IMR-90 (cell line): ENCODE measurements at regions not wholly inside any gene's neighbourhood (a gene's known extent, or its start where the extent isn't known, plus 50 kb on each side); places are given as distances from the start of the nearest gene placed in this dataset.

ENCODE experiments used
- ATAC-seq: fragments of 200-7000 bp; cut with Tn5 transposase; 2 replicates; pipeline ENCODE4 v1.9.1; 2020; ENCODE audit warnings: low read depth, mild to moderate bottlenecking, moderate library complexity
- BruUV-seq: library from RNA; stranded (reverse); fragments of 400-500 nt; replicated peaks from 2 replicates; lab custom pipeline; 2021; lab: Mats Ljungman, UMichigan
- CTCF ChIA-PET: fragments of 300-600 bp; formaldehyde crosslinking; extraction: SDS; loops from one replicate; lab custom pipeline; 2021; ENCODE audit warnings: antibody characterized with exemption; lab: Yijun Ruan, JAX
- POLR2A ChIA-PET: fragments of 300-600 bp; sonication (Branson Sonifier 250); formaldehyde crosslinking; loops from one replicate; lab custom pipeline; 2022; ENCODE audit warnings: antibody characterized with exemption; ENCODE audit not compliant: unreplicated experiment; lab: Charles Lee
- DNase-seq: peaks from one replicate; pipeline ENCODE4 v3.0.0; 2013
- H2AFZ ChIP-seq: replicated peaks from 2 replicates; pipeline ENCODE3; 2013; ENCODE audit warnings: low read length, mild to moderate bottlenecking; ENCODE audit not compliant: poor library complexity
- H2AK5ac ChIP-seq: 2 replicates; pipeline ENCODE4 v1.6.1; 2013; ENCODE audit warnings: low read depth, low read length, inconsistent platforms
- H2AK9ac ChIP-seq: replicated peaks from 2 replicates; pipeline ENCODE3; 2013; ENCODE audit warnings: mild to moderate bottlenecking, low read depth, low read length, moderate library complexity; ENCODE audit not compliant: poor library complexity
- H2BK120ac ChIP-seq: 2 replicates; pipeline ENCODE4 v1.6.1; 2013; ENCODE audit warnings: low read depth, low read length, inconsistent platforms
- H2BK15ac ChIP-seq: 3 replicates; pipeline ENCODE4 v1.6.1; 2013; ENCODE audit warnings: low read depth, low read length, inconsistent platforms
- H2BK20ac ChIP-seq: 2 replicates; pipeline ENCODE4 v1.6.1; 2013; ENCODE audit warnings: low read depth, mild to moderate bottlenecking, inconsistent platforms, low read length, moderate library complexity
- H2BK5ac ChIP-seq: 2 replicates; pipeline ENCODE4 v1.6.1; 2013; ENCODE audit warnings: mild to moderate bottlenecking, low read depth, low read length, inconsistent platforms; ENCODE audit not compliant: poor library complexity, severe bottlenecking
- H3K14ac ChIP-seq: replicated peaks from 2 replicates; pipeline ENCODE4 v1.6.1; 2013; ENCODE audit warnings: low read depth, low read length, inconsistent platforms
- H3K18ac ChIP-seq: 2 replicates; pipeline ENCODE4 v1.6.1; 2013; ENCODE audit warnings: low read depth, low read length, control low read depth
- H3K23ac ChIP-seq: 2 replicates; pipeline ENCODE4 v1.6.1; 2013; ENCODE audit warnings: low read depth, low read length, inconsistent platforms
- H3K27ac ChIP-seq: 2 replicates; pipeline ENCODE4 v1.5.1; 2013; ENCODE audit warnings: mild to moderate bottlenecking, control low read depth, low read length; ENCODE audit not compliant: insufficient read depth
- H3K27me3 ChIP-seq: 2 replicates; pipeline ENCODE4 v1.6.1; 2013; ENCODE audit warnings: low read length; ENCODE audit not compliant: control insufficient read depth, insufficient read depth
- H3K36me3 ChIP-seq: 2 replicates; pipeline ENCODE4 v1.6.1; 2013; ENCODE audit warnings: low read length, mixed read lengths; ENCODE audit not compliant: control insufficient read depth, insufficient read depth
- H3K4ac ChIP-seq: 2 replicates; pipeline ENCODE4 v1.6.1; 2013; ENCODE audit warnings: low read depth, low read length, inconsistent platforms
- H3K4me1 ChIP-seq: 2 replicates; pipeline ENCODE4 v1.6.1; 2013; ENCODE audit warnings: low read length, mixed read lengths; ENCODE audit not compliant: control insufficient read depth, insufficient read depth
- H3K4me2 ChIP-seq: 2 replicates; pipeline ENCODE4 v1.6.1; 2013; ENCODE audit warnings: low read depth, mild to moderate bottlenecking, control low read depth, low read length, moderate library complexity
- H3K4me3 ChIP-seq: 2 replicates; pipeline ENCODE4 v1.5.1; 2013; ENCODE audit warnings: low read depth, mild to moderate bottlenecking, control low read depth, low read length, moderate library complexity; ENCODE audit not compliant: insufficient read depth
- H3K56ac ChIP-seq: 2 replicates; pipeline ENCODE4 v1.6.1; 2013; ENCODE audit warnings: low read length, inconsistent platforms; ENCODE audit not compliant: insufficient read depth; ENCODE audit errors: extremely low read depth
- H3K79me1 ChIP-seq, 2 experiments: 2 replicates each; pipeline ENCODE4 v1.6.1; 2013; ENCODE audit warnings: low read length in 2 of 2, inconsistent platforms in 1 of 2, low read depth in 1 of 2
- H3K9ac ChIP-seq: 2 replicates; pipeline ENCODE4 v1.6.1; 2013; ENCODE audit warnings: low read depth, low read length, control low read depth
- H3K9me1 ChIP-seq: 2 replicates; pipeline ENCODE4 v1.6.1; 2013; ENCODE audit warnings: low read length, inconsistent platforms; ENCODE audit not compliant: insufficient read depth
- H3K9me3 ChIP-seq: 2 replicates; pipeline ENCODE4 v1.6.1; 2013; ENCODE audit warnings: low read length; ENCODE audit not compliant: control insufficient read depth, insufficient read depth
- H4K20me1 ChIP-seq: 2 replicates; pipeline ENCODE4 v1.6.1; 2013; ENCODE audit warnings: low read length, inconsistent platforms; ENCODE audit not compliant: insufficient read depth
- H4K5ac ChIP-seq: 2 replicates; pipeline ENCODE4 v1.6.1; 2013; ENCODE audit warnings: mild to moderate bottlenecking, low read depth, low read length, control low read depth
- H4K8ac ChIP-seq, 2 experiments: 2 replicates each; pipeline ENCODE4 v1.6.1; 2013; ENCODE audit warnings: low read depth in 2 of 2, low read length in 2 of 2, control low read depth in 1 of 2, inconsistent platforms in 1 of 2
- H4K91ac ChIP-seq: 2 replicates; pipeline ENCODE4 v1.6.1; 2013; ENCODE audit warnings: low read depth, low read length, inconsistent platforms; ENCODE audit not compliant: insufficient read depth
- BHLHE40 ChIP-seq: fragments of 150-350 bp; IDR thresholded peaks from 2 replicates; pipeline ENCODE4 v1.6.1; 2016; ENCODE audit warnings: mild to moderate bottlenecking, low read depth, low read length
- CEBPB ChIP-seq: IDR thresholded peaks from 2 replicates; pipeline ENCODE4 v1.6.1; 2012; ENCODE audit warnings: low read depth, low read length, improper control_type of control experiment
- FOS ChIP-seq: fragments of 150-350 bp; IDR thresholded peaks from 2 replicates; pipeline ENCODE4 v1.6.1; 2016; ENCODE audit warnings: low read depth, low read length
- MAFK ChIP-seq: IDR thresholded peaks from 2 replicates; pipeline ENCODE4 v1.6.1; 2012; ENCODE audit warnings: low read depth, low read length, improper control_type of control experiment
- MAZ ChIP-seq: IDR thresholded peaks from 2 replicates; pipeline ENCODE4 v1.6.1; 2012; ENCODE audit warnings: low read depth, mild to moderate bottlenecking, low read length, improper control_type of control experiment, moderate library complexity, borderline replicate concordance
- POLR2A ChIP-seq: IDR thresholded peaks from 2 replicates; pipeline ENCODE4 v1.6.1; 2012; ENCODE audit warnings: mild to moderate bottlenecking, low read depth, low read length
- RCOR1 ChIP-seq: IDR thresholded peaks from 2 replicates; pipeline ENCODE4 v1.6.1; 2012; ENCODE audit warnings: mild to moderate bottlenecking, low read length, improper control_type of control experiment; ENCODE audit not compliant: insufficient replicate concordance
- WGBS, 2 experiments: methylation state at CpG; one replicate each; pipeline versions ENCODE4 v1.1.5 to v1.1.7; 2013; ENCODE audit warnings: missing lambda C conversion rate in 2 of 2; ENCODE audit not compliant: insufficient read length in 1 of 2; ENCODE audit errors: extremely low coverage in 2 of 2; 5-methylcytosine and 5-hydroxymethylcytosine counted together
- dilution Hi-C: fragments of 300-500 bp; cut with HindIII; formaldehyde crosslinking; loops from one replicate; pipeline ENCODE4 v1.14.3; 2018; ENCODE audit warnings: low sequenced_read_pairs; ENCODE audit not compliant: unreplicated experiment
- in situ Hi-C: fragments of 300-500 bp; cut with MboI; formaldehyde crosslinking; loops from 3 replicates; pipeline ENCODE4 v1.14.3; 2019; ENCODE audit warnings: low sequenced_read_pairs, inconsistent platforms, mixed read lengths
- intact Hi-C: fragments of 100-400 bp; cut with micrococcal nuclease; formaldehyde crosslinking; loops from 2 replicates; pipeline ENCODE4 v1.10.0; 2022
- TF ChIP-seq, protein P1 (sequence below): conservative IDR thresholded peaks from 2 replicates; pipeline ENCODE4 v1.5.1; 2012; ENCODE audit warnings: mild to moderate bottlenecking, low read depth, low read length, improper control_type of control experiment
- TF ChIP-seq, protein P2 (sequence below): fragments of 150-350 bp; IDR thresholded peaks from 2 replicates; pipeline ENCODE4 v1.6.1; 2017; ENCODE audit warnings: mild to moderate bottlenecking, antibody characterized with exemption, low read length, low read depth

DNA sequence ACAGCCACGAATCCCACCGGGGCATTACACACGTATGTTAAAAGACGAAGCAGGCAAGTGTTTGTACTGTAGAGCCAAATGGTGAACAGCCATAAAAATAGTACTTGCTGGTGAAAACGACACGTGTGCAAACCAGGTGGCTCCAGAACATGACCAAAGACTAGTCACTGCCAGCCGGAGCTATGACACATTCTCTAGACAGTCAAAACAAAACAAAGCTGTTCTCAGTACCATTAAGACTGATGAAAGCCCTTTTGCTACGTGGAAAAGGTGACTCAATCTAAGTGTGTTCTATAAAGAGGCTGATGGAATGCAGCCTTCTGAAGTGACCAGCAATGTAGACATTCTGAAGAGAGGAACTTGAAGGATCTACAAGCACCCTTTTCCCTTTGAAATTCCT is 367.7 kb upstream of the NETO1 start:
- intact Hi-C loops (no loop called here), dilution Hi-C loops (no loop called here), in situ Hi-C loops (no loop called here)
- no peaks in the 10 kb centered on the region for H3K36me3 ChIP-seq
- H3K4me1 ChIP-seq = no peaks in the 10 kb centered on the region; the same call in 1 of the 2 replicates
- H3K4me3 ChIP-seq = no peak overlapping the region
- no peak overlapping the region for H3K27ac ChIP-seq
- ChIA-PET CTCF (interaction anchor here (0.9 to 1.1 kb wide), 2 partner anchors 8 to 11 kb away, joined by 3 read pairs; no protein-coding TSS in a partner anchor), POLR2A (no interaction called here)
- H2BK15ac ChIP-seq = peak overlapping the region; percentile 41; the same call in 1 of the 3 replicates
- peak overlapping the region; percentile 22; the same call in 1 of the 2 replicates for H4K5ac ChIP-seq
- DNase-seq (peak; percentile 97), ATAC-seq (peak; percentile 96)
- no TSS peak for BruUV-seq
- H3K4ac ChIP-seq = peak overlapping the region; percentile 54; the same call in 1 of the 2 replicates
- no peaks in the 10 kb centered on the region for H4K20me1 ChIP-seq
- no peak overlapping the region for H3K9ac ChIP-seq
- H3K9me1 ChIP-seq = no peaks in the 10 kb centered on the region; the same call in 1 of the 2 replicates
- peak overlapping the region; percentile 98 for H2BK5ac ChIP-seq
- H3K14ac ChIP-seq = no peak overlapping the region
- H3K79me1 ChIP-seq = no peaks in the 10 kb centered on the region
- peak overlapping the region; percentile 75 for H2BK120ac ChIP-seq
- peak overlapping the region; percentile 77; the same call in 1 of the 2 replicates for H3K18ac ChIP-seq
- no peak overlapping the region for H3K56ac ChIP-seq
- no peak overlapping the region; the same call in 1 of the 2 replicates for H3K4me2 ChIP-seq
- no peak overlapping the region for H4K91ac ChIP-seq
- TF ChIP-seq CEBPB (peak; percentile 74; the same call in 1 of the 2 replicates), BHLHE40 (peak; percentile 71), MAFK (0 out of 2 replicates have a peak, but pooled peaks have one; percentile 4), MAZ (no peak), FOS (peak; percentile 80), RCOR1 (peak; percentile 61), POLR2A (0 out of 2 replicates have a peak, but pooled peaks have one; percentile 25)
- TF ChIP-seq, protein P1, sequence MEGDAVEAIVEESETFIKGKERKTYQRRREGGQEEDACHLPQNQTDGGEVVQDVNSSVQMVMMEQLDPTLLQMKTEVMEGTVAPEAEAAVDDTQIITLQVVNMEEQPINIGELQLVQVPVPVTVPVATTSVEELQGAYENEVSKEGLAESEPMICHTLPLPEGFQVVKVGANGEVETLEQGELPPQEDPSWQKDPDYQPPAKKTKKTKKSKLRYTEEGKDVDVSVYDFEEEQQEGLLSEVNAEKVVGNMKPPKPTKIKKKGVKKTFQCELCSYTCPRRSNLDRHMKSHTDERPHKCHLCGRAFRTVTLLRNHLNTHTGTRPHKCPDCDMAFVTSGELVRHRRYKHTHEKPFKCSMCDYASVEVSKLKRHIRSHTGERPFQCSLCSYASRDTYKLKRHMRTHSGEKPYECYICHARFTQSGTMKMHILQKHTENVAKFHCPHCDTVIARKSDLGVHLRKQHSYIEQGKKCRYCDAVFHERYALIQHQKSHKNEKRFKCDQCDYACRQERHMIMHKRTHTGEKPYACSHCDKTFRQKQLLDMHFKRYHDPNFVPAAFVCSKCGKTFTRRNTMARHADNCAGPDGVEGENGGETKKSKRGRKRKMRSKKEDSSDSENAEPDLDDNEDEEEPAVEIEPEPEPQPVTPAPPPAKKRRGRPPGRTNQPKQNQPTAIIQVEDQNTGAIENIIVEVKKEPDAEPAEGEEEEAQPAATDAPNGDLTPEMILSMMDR = no peak
- TF ChIP-seq, protein P2, sequence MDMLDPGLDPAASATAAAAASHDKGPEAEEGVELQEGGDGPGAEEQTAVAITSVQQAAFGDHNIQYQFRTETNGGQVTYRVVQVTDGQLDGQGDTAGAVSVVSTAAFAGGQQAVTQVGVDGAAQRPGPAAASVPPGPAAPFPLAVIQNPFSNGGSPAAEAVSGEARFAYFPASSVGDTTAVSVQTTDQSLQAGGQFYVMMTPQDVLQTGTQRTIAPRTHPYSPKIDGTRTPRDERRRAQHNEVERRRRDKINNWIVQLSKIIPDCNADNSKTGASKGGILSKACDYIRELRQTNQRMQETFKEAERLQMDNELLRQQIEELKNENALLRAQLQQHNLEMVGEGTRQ = peak; percentile 86
- H2AK9ac ChIP-seq = no peak overlapping the region
- H2AFZ ChIP-seq = peak overlapping the region; percentile 3
- no peaks in the 10 kb centered on the region for H3K9me3 ChIP-seq
- no peaks in the 10 kb centered on the region for H3K27me3 ChIP-seq
- peak overlapping the region; percentile 62 for H2AK5ac ChIP-seq
- no CpG with 5 or more reads among the region's 8 CpGs for WGBS, 2 experiments
- peak overlapping the region; percentile 70; the same call in 1 of the 2 replicates for H2BK20ac ChIP-seq
- H4K8ac ChIP-seq = peak overlapping the region in 1 of 2 experiments; percentile 68; a peak in 2 of 4 replicates
- H3K23ac ChIP-seq = no peak overlapping the region
